ENCODE measurements at regions not wholly inside any gene's neighbourhood (a gene's known extent, or its start where the extent isn't known, plus 50 kb on each side); places are given as distances from the start of the nearest gene placed in this dataset.

DNA sequence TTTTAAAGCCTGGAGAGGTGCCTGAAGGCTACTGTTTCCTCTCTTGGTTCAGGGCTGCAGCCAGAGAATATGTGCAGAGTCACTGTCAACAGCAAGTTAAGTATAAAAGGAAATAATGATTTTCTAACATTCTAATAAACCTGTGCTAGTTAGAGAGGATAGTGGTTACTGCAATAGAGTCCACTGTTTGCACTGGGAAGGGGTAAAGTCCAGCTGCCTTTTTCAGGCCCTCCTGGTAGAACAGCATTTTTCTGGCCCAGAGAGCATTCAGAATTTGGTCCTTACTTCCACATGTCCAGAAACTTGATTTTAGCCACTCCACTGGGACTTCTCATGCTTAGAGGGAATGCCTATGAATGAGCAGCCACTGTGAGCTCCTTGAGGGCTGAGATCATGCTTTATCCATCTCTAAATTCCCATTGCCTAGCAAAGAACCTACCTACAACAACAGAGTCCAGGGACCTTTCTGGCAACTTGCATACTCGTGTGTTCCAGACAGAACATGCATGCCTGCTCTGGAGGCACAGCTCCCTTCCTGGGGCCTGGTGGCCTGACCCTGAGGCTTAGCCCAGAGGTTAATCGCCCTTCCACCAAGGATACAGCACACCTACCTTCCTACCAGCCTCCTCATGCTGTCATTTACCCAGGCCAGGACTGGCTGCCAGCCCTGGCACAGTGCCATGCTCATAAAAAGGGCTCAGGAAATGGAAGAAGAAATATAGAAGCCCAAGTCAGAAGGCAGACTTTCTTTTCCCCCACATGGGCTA, 50.3 kb upstream of the ATP13A3 start:
- DNase-seq: peak; percentile 25 to 73

Measured in NCI-H446 (cell line).